GM20000 (cell line): ENCODE measurements at regions not wholly inside any gene's neighbourhood (a gene's known extent, or its start where the extent isn't known, plus 50 kb on each side); places are given as distances from the start of the nearest gene placed in this dataset.

Source experiments
- DNase-seq: peaks from one replicate; pipeline ENCODE4 v3.0.0; 2012; ENCODE audit warnings: low spot score
- CTCF ChIP-seq: IDR thresholded peaks from 2 replicates; pipeline ENCODE4 v1.5.1; 2012; ENCODE audit warnings: mild to moderate bottlenecking, control low read depth; ENCODE audit errors: extremely low read depth, missing control alignments

GRCh38 chr4:153945704-153946103 is 156.8 kb upstream of the SFRP2 start:
- DNase-seq: no peak
- no peak for TF ChIP-seq CTCF

- no peak for TF ChIP-seq CTCF
- no peak for DNase-seq
These were observed 155.0 kb upstream of the SFRP2 start for GRCh38 chr4:153943738-153944415.

- no peak for DNase-seq
- no peak for TF ChIP-seq CTCF
These were observed 152.0 kb upstream of the SFRP2 start for GRCh38 chr4:153940916-153941315.

GRCh38 chr4:153939570-153939969 is 150.7 kb upstream of the SFRP2 start:
- no peak for DNase-seq
- no peak for TF ChIP-seq CTCF

GRCh38 chr4:153938994-153939393 is 150.1 kb upstream of the SFRP2 start:
- DNase-seq: no peak
- no peak for TF ChIP-seq CTCF

- no peak for TF ChIP-seq CTCF
- no peak for DNase-seq
These were observed 148.4 kb upstream of the SFRP2 start for GRCh38 chr4:153937289-153937688.

GRCh38 chr4:153936121-153936520 is 147.2 kb upstream of the SFRP2 start:
- DNase-seq: no peak
- no peak for TF ChIP-seq CTCF
